A673 (cell line): ENCODE measurements at regions not wholly inside any gene's neighbourhood (a gene's known extent, or its start where the extent isn't known, plus 50 kb on each side); places are given as distances from the start of the nearest gene placed in this dataset.

ENCODE experiments used
- BruUV-seq: library from RNA; stranded (reverse); fragments of 400-500 nt; replicated peaks from 2 replicates; lab custom pipeline; 2021; lab: Mats Ljungman, UMichigan
- CTCF ChIA-PET: fragments of 300-600 bp; sonication (Branson Sonifier 250); formaldehyde crosslinking; loops from one replicate; lab custom pipeline; 2022; ENCODE audit warnings: antibody characterized with exemption; lab: Charles Lee
- POLR2A ChIA-PET: fragments of 300-600 bp; sonication (Branson Sonifier 250); formaldehyde crosslinking; loops from one replicate; lab custom pipeline; 2022; ENCODE audit warnings: antibody characterized with exemption; ENCODE audit not compliant: low non-redundant PET; lab: Charles Lee
- DNase-seq: peaks from one replicate; pipeline ENCODE4 v3.0.0-alpha.2; 2015; ENCODE audit warnings: low spot score
- H3K27ac ChIP-seq: fragments of 200-600 bp; sonication (generic); 2 replicates; pipeline ENCODE4 v1.5.1; 2016; ENCODE audit warnings: mixed run types, low read depth, mild to moderate bottlenecking, mixed read lengths, antibody characterized with exemption, low read length; ENCODE audit not compliant: poor library complexity, severe bottlenecking
- H3K27me3 ChIP-seq: fragments of 200-600 bp; sonication (generic); replicated peaks from 2 replicates; pipeline ENCODE4 v1.6.1; 2017; ENCODE audit warnings: mixed run types, low read depth, mild to moderate bottlenecking, mixed read lengths, antibody characterized with exemption, low read length; ENCODE audit not compliant: insufficient read depth, poor library complexity
- H3K36me3 ChIP-seq: fragments of 200-600 bp; sonication (generic); 2 replicates; pipeline ENCODE4 v1.6.1; 2016; ENCODE audit warnings: mixed run types, mild to moderate bottlenecking, mixed read lengths, antibody characterized with exemption, low read length; ENCODE audit not compliant: insufficient read depth, poor library complexity, severe bottlenecking
- H3K4me1 ChIP-seq: fragments of 200-600 bp; sonication (generic); 2 replicates; pipeline ENCODE4 v1.6.1; 2017; ENCODE audit warnings: mixed run types, mild to moderate bottlenecking, mixed read lengths, antibody characterized with exemption, low read length; ENCODE audit not compliant: insufficient read depth, poor library complexity, severe bottlenecking
- H3K4me3 ChIP-seq: fragments of 200-600 bp; sonication (generic); 2 replicates; pipeline ENCODE4 v1.5.1; 2016; ENCODE audit warnings: low read depth, mixed run types, mild to moderate bottlenecking, mixed read lengths, low read length; ENCODE audit not compliant: poor library complexity, severe bottlenecking
- H3K9me3 ChIP-seq: fragments of 200-600 bp; sonication (generic); 2 replicates; pipeline ENCODE4 v1.6.1; 2016; ENCODE audit warnings: mixed run types, low read depth, mild to moderate bottlenecking, mixed read lengths, antibody characterized with exemption, low read length; ENCODE audit not compliant: poor library complexity, severe bottlenecking
- EZH2 ChIP-seq: fragments of 200-600 bp; sonication (generic); IDR thresholded peaks from 2 replicates; pipeline ENCODE4 v1.6.1; 2017; ENCODE audit warnings: borderline replicate concordance, low read depth, mild to moderate bottlenecking, mixed read lengths, antibody characterized with exemption, low read length; ENCODE audit not compliant: poor library complexity, severe bottlenecking
- intact Hi-C: fragments of 100-400 bp; cut with micrococcal nuclease; formaldehyde crosslinking; loops from one replicate; pipeline ENCODE4 v1.10.0; 2022; ENCODE audit not compliant: unreplicated experiment
- TF ChIP-seq, protein P1 (sequence below): fragments of 300-800, 200-600 bp; sonication (generic); conservative IDR thresholded peaks from 2 replicates; pipeline ENCODE4 v1.5.1; 2017; ENCODE audit warnings: low read depth, mild to moderate bottlenecking, antibody characterized with exemption, low read length, moderate library complexity, mixed read lengths

DNA sequence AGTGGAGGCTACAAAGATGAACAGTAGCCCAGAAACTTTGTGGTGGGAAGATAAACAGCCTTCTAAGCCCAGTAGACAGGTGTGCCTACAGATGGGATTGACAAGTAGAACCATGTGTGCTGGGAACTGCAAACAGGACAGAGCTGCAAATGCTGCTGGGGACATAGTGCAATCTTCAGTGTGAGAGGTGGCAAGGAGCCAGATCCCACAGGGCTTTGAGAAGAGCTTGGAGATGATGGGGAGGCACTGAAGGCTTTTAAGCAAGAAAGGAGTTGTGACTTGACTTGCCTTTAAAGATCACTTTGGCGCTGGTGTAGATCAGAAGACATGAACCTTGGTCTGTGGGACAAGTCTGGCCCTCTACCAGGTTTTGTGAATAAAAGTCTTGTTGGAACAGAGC, 675.2 kb downstream of the ACTL7B start:
- Histone ChIP-seq H3K27me3 (no peaks in the 10 kb centered on the region), H3K4me3 (no peak overlapping the region), H3K4me1 (no peaks in the 10 kb centered on the region), H3K27ac (no peak overlapping the region), H3K36me3 (no peaks in the 10 kb centered on the region), H3K9me3 (no peaks in the 10 kb centered on the region)
- no peak for DNase-seq
- no peak for TF ChIP-seq EZH2
- TF ChIP-seq, protein P1, sequence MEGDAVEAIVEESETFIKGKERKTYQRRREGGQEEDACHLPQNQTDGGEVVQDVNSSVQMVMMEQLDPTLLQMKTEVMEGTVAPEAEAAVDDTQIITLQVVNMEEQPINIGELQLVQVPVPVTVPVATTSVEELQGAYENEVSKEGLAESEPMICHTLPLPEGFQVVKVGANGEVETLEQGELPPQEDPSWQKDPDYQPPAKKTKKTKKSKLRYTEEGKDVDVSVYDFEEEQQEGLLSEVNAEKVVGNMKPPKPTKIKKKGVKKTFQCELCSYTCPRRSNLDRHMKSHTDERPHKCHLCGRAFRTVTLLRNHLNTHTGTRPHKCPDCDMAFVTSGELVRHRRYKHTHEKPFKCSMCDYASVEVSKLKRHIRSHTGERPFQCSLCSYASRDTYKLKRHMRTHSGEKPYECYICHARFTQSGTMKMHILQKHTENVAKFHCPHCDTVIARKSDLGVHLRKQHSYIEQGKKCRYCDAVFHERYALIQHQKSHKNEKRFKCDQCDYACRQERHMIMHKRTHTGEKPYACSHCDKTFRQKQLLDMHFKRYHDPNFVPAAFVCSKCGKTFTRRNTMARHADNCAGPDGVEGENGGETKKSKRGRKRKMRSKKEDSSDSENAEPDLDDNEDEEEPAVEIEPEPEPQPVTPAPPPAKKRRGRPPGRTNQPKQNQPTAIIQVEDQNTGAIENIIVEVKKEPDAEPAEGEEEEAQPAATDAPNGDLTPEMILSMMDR: no peak
- intact Hi-C loops: no loop called here
- no TSS peak for BruUV-seq
- ChIA-PET CTCF (no interaction called here), POLR2A (no interaction called here)

DNA sequence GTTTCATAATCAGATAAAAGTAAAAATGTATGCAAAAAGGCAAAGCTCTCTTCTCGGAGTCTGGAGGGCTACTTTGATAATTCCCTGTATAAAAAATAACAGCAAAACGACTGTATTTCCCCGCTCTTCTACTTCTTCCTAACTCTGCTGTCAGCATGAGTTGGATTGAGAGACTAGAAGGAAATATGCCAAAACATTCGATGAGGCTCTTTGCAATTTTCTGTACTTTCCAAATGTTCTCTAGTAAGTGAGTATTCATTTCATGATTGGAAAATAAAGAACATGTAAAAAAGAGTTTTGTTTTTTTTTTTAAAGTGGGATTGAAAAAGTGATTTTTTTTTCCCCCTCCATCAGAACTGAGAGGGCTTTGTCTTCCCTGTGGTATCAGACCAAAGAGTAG, 677.5 kb downstream of the ACTL7B start:
- ChIA-PET CTCF (no interaction called here), POLR2A (no interaction called here)
- Histone ChIP-seq H3K27ac (no peak overlapping the region), H3K36me3 (no peaks in the 10 kb centered on the region), H3K27me3 (no peaks in the 10 kb centered on the region), H3K9me3 (no peaks in the 10 kb centered on the region), H3K4me1 (no peaks in the 10 kb centered on the region), H3K4me3 (no peak overlapping the region)
- TF ChIP-seq, protein P1: no peak
- no peak for TF ChIP-seq EZH2
- no peak for DNase-seq
- no TSS peak for BruUV-seq
- intact Hi-C loops: no loop called here

DNA sequence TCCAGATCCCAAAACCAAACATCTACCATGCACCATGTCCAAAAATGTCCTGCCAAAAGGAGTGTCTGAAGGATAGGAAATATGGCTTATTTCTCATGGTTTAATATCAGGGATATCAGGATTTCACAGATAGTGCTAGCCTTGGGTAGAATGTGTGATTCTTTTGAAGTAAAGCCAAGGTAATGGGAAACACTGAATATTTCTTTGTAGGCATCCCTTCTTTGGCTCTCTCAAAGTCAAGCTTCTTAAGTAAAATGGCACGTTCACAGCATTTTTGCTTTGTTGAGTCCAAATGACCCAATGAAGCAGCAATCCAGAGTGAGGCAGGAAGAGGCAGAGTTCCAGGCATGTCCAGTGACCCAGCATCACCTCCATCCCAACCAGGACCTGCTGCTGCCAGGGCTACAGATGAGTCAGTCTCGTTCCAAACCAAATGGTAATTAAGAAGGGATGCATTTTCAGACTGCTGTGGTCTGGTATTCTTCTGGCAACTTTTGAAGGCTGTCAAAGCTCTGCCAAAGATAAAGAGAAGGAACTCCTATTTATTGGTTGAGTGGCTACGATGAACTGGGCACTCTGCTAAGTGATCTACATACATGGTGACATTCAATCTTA, 678.8 kb upstream of the KLF4 start:
- POLR2A ChIA-PET: no interaction called here
- Histone ChIP-seq H3K4me1 (no peaks in the 10 kb centered on the region), H3K9me3 (peaks cover 3% of the 10 kb centered on the region), H3K4me3 (no peak overlapping the region), H3K27ac (no peak overlapping the region), H3K27me3 (no peaks in the 10 kb centered on the region), H3K36me3 (no peaks in the 10 kb centered on the region)
- no TSS peak for BruUV-seq
- no peak for TF ChIP-seq EZH2
- TF ChIP-seq, protein P1: no peak
- CTCF ChIA-PET: no interaction called here
- no peak for DNase-seq
- intact Hi-C loops: no loop called here
